ENCODE measurements at regions not wholly inside any gene's neighbourhood (a gene's known extent, or its start where the extent isn't known, plus 50 kb on each side); places are given as distances from the start of the nearest gene placed in this dataset.

DNA sequence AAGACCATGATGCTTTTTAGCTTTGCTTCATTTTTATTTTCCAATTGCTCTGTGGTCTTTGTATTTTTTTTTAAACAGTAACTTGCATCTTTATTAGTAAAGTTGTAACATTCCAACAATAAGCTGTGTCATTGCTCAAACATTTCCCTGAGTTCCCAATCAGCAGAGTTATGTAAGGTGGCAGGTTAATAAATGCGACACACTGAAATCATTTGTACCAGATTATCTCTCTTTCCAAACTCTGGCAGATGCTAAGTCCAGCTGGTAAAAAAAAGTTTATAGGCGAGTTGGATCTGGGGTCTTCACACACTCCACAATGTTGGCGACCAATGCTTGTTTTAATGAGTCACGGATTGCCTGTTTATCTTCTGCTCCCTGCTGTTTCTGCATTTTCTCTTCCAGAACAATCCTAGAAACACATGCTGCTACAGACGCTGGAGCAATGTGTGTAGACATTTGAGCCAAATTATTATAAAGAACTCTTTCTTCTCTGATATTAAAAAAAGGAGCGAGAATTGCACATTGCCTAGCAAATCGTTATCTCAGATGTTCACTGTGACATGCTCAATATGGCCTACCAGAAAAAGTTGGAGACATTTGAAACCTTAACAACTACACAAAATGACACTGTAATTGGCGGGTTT, 113.6 kb upstream of the IFNGR1 start:
- TF ChIP-seq, protein P1, sequence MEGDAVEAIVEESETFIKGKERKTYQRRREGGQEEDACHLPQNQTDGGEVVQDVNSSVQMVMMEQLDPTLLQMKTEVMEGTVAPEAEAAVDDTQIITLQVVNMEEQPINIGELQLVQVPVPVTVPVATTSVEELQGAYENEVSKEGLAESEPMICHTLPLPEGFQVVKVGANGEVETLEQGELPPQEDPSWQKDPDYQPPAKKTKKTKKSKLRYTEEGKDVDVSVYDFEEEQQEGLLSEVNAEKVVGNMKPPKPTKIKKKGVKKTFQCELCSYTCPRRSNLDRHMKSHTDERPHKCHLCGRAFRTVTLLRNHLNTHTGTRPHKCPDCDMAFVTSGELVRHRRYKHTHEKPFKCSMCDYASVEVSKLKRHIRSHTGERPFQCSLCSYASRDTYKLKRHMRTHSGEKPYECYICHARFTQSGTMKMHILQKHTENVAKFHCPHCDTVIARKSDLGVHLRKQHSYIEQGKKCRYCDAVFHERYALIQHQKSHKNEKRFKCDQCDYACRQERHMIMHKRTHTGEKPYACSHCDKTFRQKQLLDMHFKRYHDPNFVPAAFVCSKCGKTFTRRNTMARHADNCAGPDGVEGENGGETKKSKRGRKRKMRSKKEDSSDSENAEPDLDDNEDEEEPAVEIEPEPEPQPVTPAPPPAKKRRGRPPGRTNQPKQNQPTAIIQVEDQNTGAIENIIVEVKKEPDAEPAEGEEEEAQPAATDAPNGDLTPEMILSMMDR (IDR thresholded peaks at IDR 0.05), result no peak
- Histone ChIP-seq H3K9me3 (no peaks in the 10 kb centered on the region), H3K4me3 (no peak overlapping the region), H3K27ac (no peak overlapping the region), H3K36me3 (no peaks in the 10 kb centered on the region), H3K27me3 (no peaks in the 10 kb centered on the region), H3K4me1 (no peaks in the 10 kb centered on the region)
- DNase-seq (peak in 2 of 4 donors; percentile 66 to 75), ATAC-seq (peak; percentile 44)
- intact Hi-C loops (cut with DNase I), result no loop called here

DNA sequence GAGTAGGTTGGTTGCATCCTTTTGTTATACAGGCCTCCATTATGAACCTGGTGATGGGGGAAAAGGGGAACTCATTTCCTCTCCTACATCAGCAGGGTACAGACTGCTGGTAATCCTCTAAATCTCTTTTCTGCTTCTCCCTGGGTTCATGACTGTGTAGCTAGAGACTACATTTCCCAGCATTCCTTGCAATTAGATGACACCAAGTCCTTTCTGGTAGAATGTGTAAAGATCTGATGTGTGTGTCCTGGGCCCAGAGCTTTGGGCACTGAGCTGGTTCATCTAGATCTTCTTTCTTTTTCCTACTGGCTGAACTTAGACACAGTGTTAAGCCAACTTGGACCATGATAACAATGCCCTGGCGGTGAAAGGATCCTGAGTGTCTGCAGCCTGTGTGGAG, 104.7 kb upstream of the IFNGR1 start:
- H3K9me3 ChIP-seq, result no peaks in the 10 kb centered on the region
- intact Hi-C loops (cut with DNase I), result no loop called here
- no peak for ATAC-seq
- H3K27me3 ChIP-seq, result no peaks in the 10 kb centered on the region
- H3K4me3 ChIP-seq, result no peak overlapping the region
- no peak for DNase-seq
- no peak overlapping the region for H3K27ac ChIP-seq
- no peaks in the 10 kb centered on the region for H3K4me1 ChIP-seq
- TF ChIP-seq, protein P1 (IDR thresholded peaks at IDR 0.05), result no peak
- no peaks in the 10 kb centered on the region for H3K36me3 ChIP-seq

DNA sequence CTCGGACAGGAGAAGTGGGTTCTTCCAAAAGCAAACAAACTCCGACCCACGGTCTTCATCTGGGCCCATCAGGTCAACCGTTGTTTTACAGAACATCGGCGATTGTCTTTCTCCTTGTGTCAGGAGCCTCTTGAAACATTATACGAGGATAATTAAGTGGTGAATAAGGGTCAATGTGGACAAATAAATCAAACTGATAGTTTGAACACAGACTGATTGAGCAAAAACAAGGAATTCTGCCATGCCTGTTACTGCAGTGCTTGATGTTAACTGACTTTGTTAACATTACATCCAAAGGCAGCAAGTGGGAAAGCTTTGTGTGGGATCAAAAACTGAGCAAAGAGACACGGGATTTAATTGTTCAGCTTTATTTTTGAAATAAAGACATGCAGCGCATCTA, 101.1 kb upstream of the IFNGR1 start:
- Histone ChIP-seq H3K4me3 (no peak overlapping the region), H3K27ac (no peak overlapping the region), H3K36me3 (no peaks in the 10 kb centered on the region), H3K9me3 (no peaks in the 10 kb centered on the region), H3K4me1 (peaks cover 0 to 3% of the 10 kb centered on the region in 2 donors), H3K27me3 (no peaks in the 10 kb centered on the region)
- DNase-seq (no peak), ATAC-seq (no peak)
- TF ChIP-seq, protein P1 (IDR thresholded peaks at IDR 0.05), result no peak
- intact Hi-C loops (cut with DNase I), result no loop called here

DNA sequence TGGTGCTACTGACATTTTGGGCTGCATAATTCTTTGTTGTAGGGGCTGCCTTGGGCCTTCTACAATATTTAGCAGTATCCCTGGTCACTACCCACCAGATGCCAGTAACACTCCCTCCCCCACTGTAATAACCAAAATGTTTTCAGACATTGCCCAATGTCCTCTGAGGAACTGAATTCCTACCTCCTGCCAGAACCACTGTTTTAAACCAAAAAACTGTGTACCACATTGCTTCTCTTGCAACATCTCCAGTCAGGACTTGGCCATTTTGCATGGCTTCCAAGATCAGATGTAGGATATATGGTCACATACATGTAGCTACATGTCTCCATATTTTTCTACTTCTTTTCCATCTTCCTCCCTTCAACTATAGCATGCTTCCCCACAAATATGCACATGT, 97.4 kb upstream of the IFNGR1 start:
- intact Hi-C loops (cut with DNase I), result loop anchor here in 1 of 2 donors (10.0 kb wide), 1 partner anchor 222 kb away; no protein-coding TSS in a partner anchor
- H3K27me3 ChIP-seq, result no peaks in the 10 kb centered on the region
- no peaks in the 10 kb centered on the region for H3K36me3 ChIP-seq
- H3K4me1 ChIP-seq, result peaks cover 3 to 21% of the 10 kb centered on the region in 2 donors
- TF ChIP-seq, protein P1 (IDR thresholded peaks at IDR 0.05), result no peak
- ATAC-seq (no peak), DNase-seq (no peak)
- no peak overlapping the region for H3K27ac ChIP-seq
- no peak overlapping the region for H3K4me3 ChIP-seq
- no peaks in the 10 kb centered on the region for H3K9me3 ChIP-seq

DNA sequence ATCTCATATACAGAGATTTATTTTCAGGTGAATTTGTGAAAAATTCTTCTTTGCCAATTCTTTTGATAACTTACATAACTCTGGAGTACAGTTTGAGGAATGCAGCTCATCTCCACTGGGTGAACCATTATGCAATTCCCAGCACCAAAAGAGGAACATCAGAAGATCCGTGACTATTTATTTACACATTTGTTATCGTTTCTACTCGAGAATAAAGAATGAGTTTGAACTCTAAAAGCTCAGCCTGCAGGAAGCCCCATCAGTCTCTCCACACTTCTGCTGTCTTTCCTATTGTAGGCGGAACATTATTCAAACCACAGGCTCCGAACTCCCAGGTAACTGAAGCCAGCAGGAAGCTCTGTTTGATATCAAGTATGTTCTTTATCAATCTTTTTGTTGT, 95.9 kb upstream of the IFNGR1 start:
- intact Hi-C loops (cut with DNase I), result loop anchor here in 1 of 2 donors (10.0 kb wide), 1 partner anchor 220 kb away; no protein-coding TSS in a partner anchor
- H3K36me3 ChIP-seq, result no peaks in the 10 kb centered on the region
- H3K27ac ChIP-seq, result no peak overlapping the region
- no peaks in the 10 kb centered on the region for H3K27me3 ChIP-seq
- TF ChIP-seq, protein P1 (IDR thresholded peaks at IDR 0.05), result no peak
- peak; percentile 26 for ATAC-seq
- DNase-seq, result no peak
- H3K4me1 ChIP-seq, result peaks cover 3 to 21% of the 10 kb centered on the region in 2 donors
- no peaks in the 10 kb centered on the region for H3K9me3 ChIP-seq
- H3K4me3 ChIP-seq, result no peak overlapping the region

All from left lung (tissue), 4 donors.